ENCODE measurements at regions not wholly inside any gene's neighbourhood (a gene's known extent, or its start where the extent isn't known, plus 50 kb on each side); places are given as distances from the start of the nearest gene placed in this dataset.

DNA sequence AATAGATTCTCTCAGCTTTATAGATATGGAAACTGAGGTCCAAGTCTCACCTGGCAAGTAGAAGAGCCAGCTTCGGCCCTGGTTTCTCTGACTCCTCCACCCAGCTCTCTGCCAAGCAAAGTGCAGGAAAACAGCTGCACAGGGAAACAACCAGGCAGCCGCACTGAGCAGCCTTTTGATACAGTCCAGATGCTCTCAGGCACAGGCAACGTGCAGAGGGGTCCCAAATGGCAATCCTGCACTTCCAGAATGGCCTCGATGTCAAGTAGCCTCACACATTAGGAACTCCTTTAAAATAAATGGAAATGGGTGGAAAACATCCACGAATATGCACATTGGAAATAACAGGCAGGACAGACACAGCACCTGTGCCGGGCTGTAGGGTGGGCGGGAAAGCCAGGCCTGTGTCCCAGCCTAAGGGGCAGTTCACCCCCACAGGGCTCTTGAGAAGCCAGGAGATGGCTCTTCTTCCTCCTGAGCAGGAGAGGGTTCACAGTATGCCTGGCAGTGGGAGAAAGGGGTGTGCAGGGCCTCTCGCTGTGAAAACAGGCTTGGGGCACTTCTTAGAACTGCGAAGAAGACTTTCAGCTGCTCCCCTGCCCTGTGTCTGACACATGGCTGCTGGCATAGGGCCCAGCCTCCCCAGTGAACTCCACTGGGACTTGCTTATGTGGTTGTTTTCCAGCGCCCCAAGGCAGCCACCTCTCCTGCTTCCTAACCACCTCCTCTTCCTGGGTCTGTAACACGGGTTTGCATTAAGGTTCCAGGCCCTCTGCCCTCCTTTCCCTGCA is 63.9 kb upstream of the TUBA3E start:
- H3K27me3 Mint-ChIP-seq (ENCODE audit: insufficient read depth, low read depth, poor library complexity), result peaks cover 4% of the 10 kb centered on the region
- no peak overlapping the region for H3K27ac ChIP-seq (ENCODE audit: low read depth)
- no peaks in the 10 kb centered on the region for H3K4me1 ChIP-seq (ENCODE audit: insufficient read depth)
- no peak overlapping the region for H3K4me3 ChIP-seq
- H3K36me3 ChIP-seq (ENCODE audit: insufficient read depth), result no peaks in the 10 kb centered on the region
- DNase-seq (ENCODE audit: low spot score), result no peak
- H3K27me3 ChIP-seq (ENCODE audit: insufficient read depth), result no peaks in the 10 kb centered on the region
- TF ChIP-seq, protein P1, sequence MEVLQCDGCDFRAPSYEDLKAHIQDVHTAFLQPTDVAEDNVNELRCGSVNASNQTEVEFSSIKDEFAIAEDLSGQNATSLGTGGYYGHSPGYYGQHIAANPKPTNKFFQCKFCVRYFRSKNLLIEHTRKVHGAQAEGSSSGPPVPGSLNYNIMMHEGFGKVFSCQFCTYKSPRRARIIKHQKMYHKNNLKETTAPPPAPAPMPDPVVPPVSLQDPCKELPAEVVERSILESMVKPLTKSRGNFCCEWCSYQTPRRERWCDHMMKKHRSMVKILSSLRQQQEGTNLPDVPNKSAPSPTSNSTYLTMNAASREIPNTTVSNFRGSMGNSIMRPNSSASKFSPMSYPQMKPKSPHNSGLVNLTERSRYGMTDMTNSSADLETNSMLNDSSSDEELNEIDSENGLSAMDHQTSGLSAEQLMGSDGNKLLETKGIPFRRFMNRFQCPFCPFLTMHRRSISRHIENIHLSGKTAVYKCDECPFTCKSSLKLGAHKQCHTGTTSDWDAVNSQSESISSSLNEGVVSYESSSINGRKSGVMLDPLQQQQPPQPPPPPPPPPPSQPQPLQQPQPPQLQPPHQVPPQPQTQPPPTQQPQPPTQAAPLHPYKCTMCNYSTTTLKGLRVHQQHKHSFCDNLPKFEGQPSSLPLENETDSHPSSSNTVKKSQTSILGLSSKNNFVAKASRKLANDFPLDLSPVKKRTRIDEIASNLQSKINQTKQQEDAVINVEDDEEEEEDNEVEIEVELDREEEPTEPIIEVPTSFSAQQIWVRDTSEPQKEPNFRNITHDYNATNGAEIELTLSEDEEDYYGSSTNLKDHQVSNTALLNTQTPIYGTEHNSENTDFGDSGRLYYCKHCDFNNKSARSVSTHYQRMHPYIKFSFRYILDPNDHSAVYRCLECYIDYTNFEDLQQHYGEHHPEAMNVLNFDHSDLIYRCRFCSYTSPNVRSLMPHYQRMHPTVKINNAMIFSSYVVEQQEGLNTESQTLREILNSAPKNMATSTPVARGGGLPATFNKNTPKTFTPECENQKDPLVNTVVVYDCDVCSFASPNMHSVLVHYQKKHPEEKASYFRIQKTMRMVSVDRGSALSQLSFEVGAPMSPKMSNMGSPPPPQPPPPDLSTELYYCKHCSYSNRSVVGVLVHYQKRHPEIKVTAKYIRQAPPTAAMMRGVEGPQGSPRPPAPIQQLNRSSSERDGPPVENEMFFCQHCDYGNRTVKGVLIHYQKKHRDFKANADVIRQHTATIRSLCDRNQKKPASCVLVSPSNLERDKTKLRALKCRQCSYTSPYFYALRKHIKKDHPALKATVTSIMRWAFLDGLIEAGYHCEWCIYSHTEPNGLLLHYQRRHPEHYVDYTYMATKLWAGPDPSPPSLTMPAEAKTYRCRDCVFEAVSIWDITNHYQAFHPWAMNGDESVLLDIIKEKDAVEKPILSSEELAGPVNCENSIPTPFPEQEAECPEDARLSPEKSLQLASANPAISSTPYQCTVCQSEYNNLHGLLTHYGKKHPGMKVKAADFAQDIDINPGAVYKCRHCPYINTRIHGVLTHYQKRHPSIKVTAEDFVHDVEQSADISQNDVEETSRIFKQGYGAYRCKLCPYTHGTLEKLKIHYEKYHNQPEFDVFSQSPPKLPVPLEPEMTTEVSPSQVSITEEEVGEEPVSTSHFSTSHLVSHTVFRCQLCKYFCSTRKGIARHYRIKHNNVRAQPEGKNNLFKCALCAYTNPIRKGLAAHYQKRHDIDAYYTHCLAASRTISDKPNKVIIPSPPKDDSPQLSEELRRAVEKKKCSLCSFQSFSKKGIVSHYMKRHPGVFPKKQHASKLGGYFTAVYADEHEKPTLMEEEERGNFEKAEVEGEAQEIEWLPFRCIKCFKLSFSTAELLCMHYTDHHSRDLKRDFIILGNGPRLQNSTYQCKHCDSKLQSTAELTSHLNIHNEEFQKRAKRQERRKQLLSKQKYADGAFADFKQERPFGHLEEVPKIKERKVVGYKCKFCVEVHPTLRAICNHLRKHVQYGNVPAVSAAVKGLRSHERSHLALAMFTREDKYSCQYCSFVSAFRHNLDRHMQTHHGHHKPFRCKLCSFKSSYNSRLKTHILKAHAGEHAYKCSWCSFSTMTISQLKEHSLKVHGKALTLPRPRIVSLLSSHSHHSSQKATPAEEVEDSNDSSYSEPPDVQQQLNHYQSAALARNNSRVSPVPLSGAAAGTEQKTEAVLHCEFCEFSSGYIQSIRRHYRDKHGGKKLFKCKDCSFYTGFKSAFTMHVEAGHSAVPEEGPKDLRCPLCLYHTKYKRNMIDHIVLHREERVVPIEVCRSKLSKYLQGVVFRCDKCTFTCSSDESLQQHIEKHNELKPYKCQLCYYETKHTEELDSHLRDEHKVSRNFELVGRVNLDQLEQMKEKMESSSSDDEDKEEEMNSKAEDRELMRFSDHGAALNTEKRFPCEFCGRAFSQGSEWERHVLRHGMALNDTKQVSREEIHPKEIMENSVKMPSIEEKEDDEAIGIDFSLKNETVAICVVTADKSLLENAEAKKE (CRISPR knock-in tag; IDR thresholded peaks at IDR 0.05), result no peak
- TF ChIP-seq POLR2AphosphoS5 (IDR thresholded peaks at IDR 0.05; ENCODE audit: low read depth), result no peak
- no peak for TF ChIP-seq ZNF114 (CRISPR knock-in tag; IDR thresholded peaks at IDR 0.05)
- TF ChIP-seq, protein P2, sequence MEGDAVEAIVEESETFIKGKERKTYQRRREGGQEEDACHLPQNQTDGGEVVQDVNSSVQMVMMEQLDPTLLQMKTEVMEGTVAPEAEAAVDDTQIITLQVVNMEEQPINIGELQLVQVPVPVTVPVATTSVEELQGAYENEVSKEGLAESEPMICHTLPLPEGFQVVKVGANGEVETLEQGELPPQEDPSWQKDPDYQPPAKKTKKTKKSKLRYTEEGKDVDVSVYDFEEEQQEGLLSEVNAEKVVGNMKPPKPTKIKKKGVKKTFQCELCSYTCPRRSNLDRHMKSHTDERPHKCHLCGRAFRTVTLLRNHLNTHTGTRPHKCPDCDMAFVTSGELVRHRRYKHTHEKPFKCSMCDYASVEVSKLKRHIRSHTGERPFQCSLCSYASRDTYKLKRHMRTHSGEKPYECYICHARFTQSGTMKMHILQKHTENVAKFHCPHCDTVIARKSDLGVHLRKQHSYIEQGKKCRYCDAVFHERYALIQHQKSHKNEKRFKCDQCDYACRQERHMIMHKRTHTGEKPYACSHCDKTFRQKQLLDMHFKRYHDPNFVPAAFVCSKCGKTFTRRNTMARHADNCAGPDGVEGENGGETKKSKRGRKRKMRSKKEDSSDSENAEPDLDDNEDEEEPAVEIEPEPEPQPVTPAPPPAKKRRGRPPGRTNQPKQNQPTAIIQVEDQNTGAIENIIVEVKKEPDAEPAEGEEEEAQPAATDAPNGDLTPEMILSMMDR (conservative IDR thresholded peaks at IDR 0.05; ENCODE audit: low read depth in 2 of 2), result no peak
- no peak for TF ChIP-seq CREB1 (CRISPR knock-in tag; IDR thresholded peaks at IDR 0.05; ENCODE audit: low read depth)
- TF ChIP-seq EZH2 (IDR thresholded peaks at IDR 0.05; ENCODE audit: low read depth, unreplicated experiment), result no peak
- no peak for TF ChIP-seq ZNF331 (CRISPR knock-in tag; IDR thresholded peaks at IDR 0.05; ENCODE audit: low read depth)
- TF ChIP-seq, protein P3, sequence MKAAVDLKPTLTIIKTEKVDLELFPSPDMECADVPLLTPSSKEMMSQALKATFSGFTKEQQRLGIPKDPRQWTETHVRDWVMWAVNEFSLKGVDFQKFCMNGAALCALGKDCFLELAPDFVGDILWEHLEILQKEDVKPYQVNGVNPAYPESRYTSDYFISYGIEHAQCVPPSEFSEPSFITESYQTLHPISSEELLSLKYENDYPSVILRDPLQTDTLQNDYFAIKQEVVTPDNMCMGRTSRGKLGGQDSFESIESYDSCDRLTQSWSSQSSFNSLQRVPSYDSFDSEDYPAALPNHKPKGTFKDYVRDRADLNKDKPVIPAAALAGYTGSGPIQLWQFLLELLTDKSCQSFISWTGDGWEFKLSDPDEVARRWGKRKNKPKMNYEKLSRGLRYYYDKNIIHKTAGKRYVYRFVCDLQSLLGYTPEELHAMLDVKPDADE (IDR thresholded peaks at IDR 0.05), result no peak
- TF ChIP-seq NANOG (IDR thresholded peaks at IDR 0.05; ENCODE audit: borderline replicate concordance), result no peak
- TF ChIP-seq, protein P4, sequence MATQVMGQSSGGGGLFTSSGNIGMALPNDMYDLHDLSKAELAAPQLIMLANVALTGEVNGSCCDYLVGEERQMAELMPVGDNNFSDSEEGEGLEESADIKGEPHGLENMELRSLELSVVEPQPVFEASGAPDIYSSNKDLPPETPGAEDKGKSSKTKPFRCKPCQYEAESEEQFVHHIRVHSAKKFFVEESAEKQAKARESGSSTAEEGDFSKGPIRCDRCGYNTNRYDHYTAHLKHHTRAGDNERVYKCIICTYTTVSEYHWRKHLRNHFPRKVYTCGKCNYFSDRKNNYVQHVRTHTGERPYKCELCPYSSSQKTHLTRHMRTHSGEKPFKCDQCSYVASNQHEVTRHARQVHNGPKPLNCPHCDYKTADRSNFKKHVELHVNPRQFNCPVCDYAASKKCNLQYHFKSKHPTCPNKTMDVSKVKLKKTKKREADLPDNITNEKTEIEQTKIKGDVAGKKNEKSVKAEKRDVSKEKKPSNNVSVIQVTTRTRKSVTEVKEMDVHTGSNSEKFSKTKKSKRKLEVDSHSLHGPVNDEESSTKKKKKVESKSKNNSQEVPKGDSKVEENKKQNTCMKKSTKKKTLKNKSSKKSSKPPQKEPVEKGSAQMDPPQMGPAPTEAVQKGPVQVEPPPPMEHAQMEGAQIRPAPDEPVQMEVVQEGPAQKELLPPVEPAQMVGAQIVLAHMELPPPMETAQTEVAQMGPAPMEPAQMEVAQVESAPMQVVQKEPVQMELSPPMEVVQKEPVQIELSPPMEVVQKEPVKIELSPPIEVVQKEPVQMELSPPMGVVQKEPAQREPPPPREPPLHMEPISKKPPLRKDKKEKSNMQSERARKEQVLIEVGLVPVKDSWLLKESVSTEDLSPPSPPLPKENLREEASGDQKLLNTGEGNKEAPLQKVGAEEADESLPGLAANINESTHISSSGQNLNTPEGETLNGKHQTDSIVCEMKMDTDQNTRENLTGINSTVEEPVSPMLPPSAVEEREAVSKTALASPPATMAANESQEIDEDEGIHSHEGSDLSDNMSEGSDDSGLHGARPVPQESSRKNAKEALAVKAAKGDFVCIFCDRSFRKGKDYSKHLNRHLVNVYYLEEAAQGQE (IDR thresholded peaks at IDR 0.05; ENCODE audit: unreplicated experiment), result no peak
- TF ChIP-seq EZH2phosphoT487 (IDR thresholded peaks at IDR 0.05; ENCODE audit: unreplicated experiment), result no peak
- TF ChIP-seq JUNB (IDR thresholded peaks at IDR 0.05; ENCODE audit: unreplicated experiment), result no peak
- TF ChIP-seq STAT1 (IDR thresholded peaks at IDR 0.05; ENCODE audit: unreplicated experiment), result no peak
- no peak overlapping the region for H2AFZ ChIP-seq
- no peak overlapping the region for H3K4me2 ChIP-seq
- peaks cover 10% of the 10 kb centered on the region for H3K4me1 Mint-ChIP-seq
- no peak overlapping the region for H3K4me3 Mint-ChIP-seq
- no peaks in the 10 kb centered on the region for H3K79me2 ChIP-seq (replicated peaks; ENCODE audit: insufficient read depth)
- no peaks in the 10 kb centered on the region for H3K36me3 Mint-ChIP-seq (ENCODE audit: low read depth)
- no peaks in the 10 kb centered on the region for H4K20me1 ChIP-seq (replicated peaks; ENCODE audit: insufficient read depth)
- ATAC-seq, result peak; percentile 21; the same call in 2 of the 3 replicates
- H3K27ac Mint-ChIP-seq, result no peak overlapping the region
- H3F3A ChIP-seq (replicated peaks; ENCODE audit: low read depth), result no peaks in the 10 kb centered on the region
- no peaks in the 10 kb centered on the region for H3K9me2 ChIP-seq (ENCODE audit: insufficient read depth)
- no peaks in the 10 kb centered on the region; the same call in 2 of the 3 replicates for H3K9me3 Mint-ChIP-seq
